ENCODE measurements at regions not wholly inside any gene's neighbourhood (a gene's known extent, or its start where the extent isn't known, plus 50 kb on each side); places are given as distances from the start of the nearest gene placed in this dataset.

DNA sequence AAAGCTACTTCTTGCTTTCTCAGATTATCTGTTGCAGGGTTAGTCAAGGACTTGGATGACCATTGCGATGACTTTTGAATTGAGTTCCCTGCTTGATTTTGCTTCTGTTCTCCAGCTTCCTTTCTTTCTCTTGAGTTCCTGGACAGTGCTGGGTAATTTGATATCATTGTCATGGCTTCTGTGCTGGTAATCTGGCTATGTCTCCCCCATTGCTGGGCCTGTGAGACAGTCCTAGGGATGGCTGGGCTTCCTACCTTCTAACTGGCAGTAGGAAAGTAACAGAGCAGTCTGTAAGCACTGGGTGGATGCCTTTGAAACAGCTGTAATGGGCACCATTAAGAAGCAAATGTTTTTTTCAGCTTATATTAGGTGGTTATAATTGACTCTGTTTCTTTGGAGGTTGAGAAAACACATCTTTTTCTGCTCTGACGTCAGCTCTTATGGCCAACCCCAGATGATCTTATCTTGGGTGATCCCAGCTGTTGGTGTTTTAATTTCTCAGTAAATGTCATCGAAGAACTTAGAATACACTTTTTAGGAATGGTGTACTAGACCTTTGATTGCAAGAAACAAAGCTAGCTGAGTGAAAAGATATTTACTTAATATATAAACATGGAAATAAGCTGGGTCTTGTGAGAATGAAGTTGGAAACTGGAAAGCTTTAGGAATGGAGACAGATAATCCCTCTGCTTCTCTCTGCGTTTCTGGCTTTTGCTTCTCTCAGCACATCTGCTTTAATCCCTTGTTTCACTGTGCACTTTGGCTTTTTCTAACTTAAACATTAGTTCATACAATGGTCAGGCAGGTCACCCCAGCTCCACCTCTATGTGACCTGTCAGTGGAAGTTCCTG, 195.0 kb upstream of the MAN1A1 start:
- CTCF ChIA-PET, result interaction anchor here (0.8 kb wide), 1 partner anchor 194 kb away, joined by 3 read pairs; no protein-coding TSS in a partner anchor
- Mint-ChIP-seq H3K27me3 (ENCODE audit: low read depth) (peaks cover 2% of the 10 kb centered on the region), H3K36me3 (ENCODE audit: low read depth) (no peaks in the 10 kb centered on the region), H3K4me1 (ENCODE audit: low read depth) (peaks cover 8% of the 10 kb centered on the region), H3K27ac (no peak overlapping the region), H3K9me3 (ENCODE audit: insufficient read depth) (no peaks in the 10 kb centered on the region), H3K4me3 (no peak overlapping the region)
- ATAC-seq, result no peak
- POLR2A ChIA-PET, result no interaction called here
- DNase-seq, result no peak

DNA sequence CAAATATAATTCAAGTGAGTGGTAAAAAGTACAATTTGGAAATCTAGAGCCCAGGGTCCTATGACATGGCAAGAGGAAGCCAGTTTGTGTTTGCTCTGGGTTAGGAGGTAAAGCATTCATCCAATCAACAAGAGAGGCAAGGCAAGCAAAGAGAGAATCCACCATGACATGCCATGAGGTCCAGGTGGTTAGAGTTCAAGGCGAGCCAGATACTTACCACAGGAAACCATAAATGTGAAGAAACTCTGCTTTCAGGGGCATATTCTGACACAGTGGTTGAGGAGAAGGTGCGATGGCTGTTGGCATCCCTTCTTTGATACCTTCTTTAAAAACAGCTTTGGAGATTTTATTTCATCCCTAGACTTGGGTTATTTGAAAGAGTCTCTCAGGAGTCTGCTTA, 193.8 kb upstream of the MAN1A1 start:
- ATAC-seq (no peak), DNase-seq (no peak)
- Mint-ChIP-seq H3K9me3 (ENCODE audit: insufficient read depth) (no peaks in the 10 kb centered on the region), H3K27ac (no peak overlapping the region), H3K36me3 (ENCODE audit: low read depth) (no peaks in the 10 kb centered on the region), H3K4me1 (ENCODE audit: low read depth) (peaks cover 8% of the 10 kb centered on the region), H3K27me3 (ENCODE audit: low read depth) (peaks cover 2% of the 10 kb centered on the region), H3K4me3 (no peak overlapping the region)
- ChIA-PET POLR2A (no interaction called here), CTCF (no interaction called here)

DNA sequence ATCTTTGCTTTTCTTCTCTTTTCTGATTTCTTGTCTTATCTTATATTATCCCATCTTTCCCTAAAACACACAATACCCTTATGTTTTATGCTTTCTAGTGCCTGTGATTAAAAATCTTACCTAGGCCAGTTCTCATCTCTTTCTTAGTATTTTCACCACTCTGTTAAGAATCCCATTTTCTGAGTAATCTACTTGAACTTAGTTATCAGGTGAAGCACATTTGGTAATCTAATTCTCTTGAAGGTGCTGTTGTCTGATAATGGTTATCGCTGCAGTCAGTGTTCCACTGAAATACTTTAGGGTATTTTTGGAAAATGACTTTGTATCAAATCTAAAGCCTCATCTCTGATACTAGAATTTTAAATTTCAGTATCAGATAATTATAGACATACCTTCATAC, 192.5 kb upstream of the MAN1A1 start:
- CTCF ChIA-PET, result no interaction called here
- no peak for ATAC-seq
- H3K4me3 Mint-ChIP-seq, result no peak overlapping the region

DNA sequence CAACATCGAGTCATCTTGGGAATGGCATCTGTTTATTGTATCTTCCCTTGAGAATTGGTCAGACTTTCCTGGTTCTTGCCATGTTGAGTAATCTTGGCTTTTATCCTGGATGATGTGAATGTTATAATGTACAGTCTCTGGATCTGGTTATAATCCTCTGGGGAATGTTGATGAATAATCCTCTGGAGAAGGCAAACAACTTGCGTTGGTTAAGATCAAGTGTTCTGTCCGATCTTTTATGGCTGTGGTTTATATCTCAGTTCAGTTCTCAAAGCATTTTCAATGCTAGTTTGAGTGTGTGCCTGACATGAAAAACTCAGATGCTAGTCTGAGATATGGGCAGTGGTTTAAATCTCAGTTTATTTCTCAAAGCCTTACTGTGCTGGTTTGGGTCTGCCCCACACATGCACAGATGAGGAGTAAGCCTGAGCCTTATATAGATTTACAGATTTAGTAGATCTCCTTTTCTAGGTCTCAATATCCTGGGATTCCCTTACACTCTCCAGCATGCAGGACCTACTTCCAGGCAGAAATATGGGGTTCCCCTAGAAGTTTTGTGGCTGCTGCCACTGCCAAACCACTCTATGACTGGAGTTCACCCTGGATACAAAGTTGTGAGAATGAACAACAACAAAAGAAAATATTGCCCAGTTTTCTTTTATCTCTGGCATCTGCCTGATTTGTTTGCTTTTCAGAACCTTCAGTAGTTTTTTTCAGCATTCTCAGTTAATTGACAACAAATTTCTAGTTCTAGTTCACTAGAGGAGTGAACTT, 191.8 kb upstream of the MAN1A1 start:
- POLR2A ChIA-PET, result no interaction called here
- CTCF ChIA-PET, result interaction anchor here (0.7 kb wide), 1 partner anchor 41 kb away, joined by 3 read pairs; no protein-coding TSS in a partner anchor
- ATAC-seq, result no peak

More for the DNA sequence above, 192.5 kb upstream of the MAN1A1 start:
- no peak overlapping the region for H3K27ac Mint-ChIP-seq
- no peak for DNase-seq
- POLR2A ChIA-PET, result no interaction called here
- no peaks in the 10 kb centered on the region for H3K9me3 Mint-ChIP-seq (ENCODE audit: insufficient read depth)
- H3K27me3 Mint-ChIP-seq (ENCODE audit: low read depth), result peaks cover 2% of the 10 kb centered on the region
- H3K4me1 Mint-ChIP-seq (ENCODE audit: low read depth), result peaks cover 8% of the 10 kb centered on the region
- no peaks in the 10 kb centered on the region for H3K36me3 Mint-ChIP-seq (ENCODE audit: low read depth)

DNA sequence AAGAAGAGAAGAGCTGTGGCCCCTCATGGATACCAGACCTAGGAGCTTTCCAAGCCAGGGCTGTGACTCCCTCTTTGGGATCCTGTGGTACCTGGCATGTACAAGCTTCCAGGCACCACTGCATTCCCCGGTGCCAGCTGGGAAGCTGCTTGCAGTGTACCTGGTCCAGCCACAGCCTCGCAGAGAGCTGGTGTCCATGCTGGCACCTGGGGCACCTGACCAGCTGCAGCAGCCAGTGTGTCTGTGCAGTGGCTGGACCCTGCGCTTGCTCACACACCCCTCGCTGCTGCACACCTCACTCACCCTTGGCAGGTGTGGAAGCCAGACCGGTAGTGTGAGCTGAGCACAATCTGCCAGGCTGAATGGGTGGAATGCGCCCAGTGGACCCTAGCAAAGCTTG, 190.9 kb upstream of the MAN1A1 start:
- no peaks in the 10 kb centered on the region for H3K9me3 Mint-ChIP-seq (ENCODE audit: insufficient read depth)
- no peak for DNase-seq
- POLR2A ChIA-PET, result no interaction called here

More for the DNA sequence above, 191.8 kb upstream of the MAN1A1 start:
- H3K36me3 Mint-ChIP-seq (ENCODE audit: low read depth), result no peaks in the 10 kb centered on the region
- no peak overlapping the region for H3K27ac Mint-ChIP-seq
- no peaks in the 10 kb centered on the region for H3K9me3 Mint-ChIP-seq (ENCODE audit: insufficient read depth)
- H3K4me1 Mint-ChIP-seq (ENCODE audit: low read depth), result peaks cover 8% of the 10 kb centered on the region
- no peak for DNase-seq
- H3K4me3 Mint-ChIP-seq, result no peak overlapping the region
- peaks cover 2% of the 10 kb centered on the region for H3K27me3 Mint-ChIP-seq (ENCODE audit: low read depth)

DNA sequence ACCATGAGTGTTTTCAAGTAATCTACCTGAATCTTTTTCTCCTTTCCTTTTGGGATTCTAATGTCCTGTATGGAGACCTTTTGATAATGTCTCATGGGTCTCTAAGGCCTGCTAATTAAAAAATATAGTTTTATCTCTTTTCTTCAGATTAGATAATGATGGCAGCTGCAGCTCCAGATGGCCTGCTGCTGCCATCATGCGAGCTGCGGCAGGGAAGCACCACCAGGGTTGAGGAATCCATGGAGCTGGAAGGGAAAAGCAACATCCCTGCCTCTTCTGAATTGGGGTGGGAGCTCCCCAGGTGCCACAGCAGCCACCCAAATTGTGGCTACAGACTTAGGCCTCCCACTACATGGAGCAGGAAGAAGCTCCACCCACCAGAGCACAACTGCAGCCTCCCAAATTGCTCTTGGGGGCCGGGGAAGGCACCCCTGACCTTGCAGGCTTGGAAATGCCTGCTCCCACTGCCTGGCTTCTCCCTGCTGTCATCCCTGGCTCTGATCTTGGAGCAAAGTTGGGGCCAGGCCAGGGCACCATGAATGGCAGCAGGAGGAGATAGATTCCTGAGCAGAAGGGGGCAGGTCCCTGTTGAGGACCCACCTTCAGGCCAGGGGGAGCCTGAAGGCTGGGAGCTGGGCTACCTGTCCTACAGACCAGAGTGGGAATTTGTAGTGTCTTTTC, 189.6 kb upstream of the MAN1A1 start:
- POLR2A ChIA-PET, result no interaction called here
- ATAC-seq (no peak), DNase-seq (no peak)
- peaks cover 2% of the 10 kb centered on the region for H3K27me3 Mint-ChIP-seq (ENCODE audit: low read depth)
- CTCF ChIA-PET, result no interaction called here
- no peak overlapping the region for H3K27ac Mint-ChIP-seq
- H3K9me3 Mint-ChIP-seq (ENCODE audit: insufficient read depth), result no peaks in the 10 kb centered on the region
- H3K4me1 Mint-ChIP-seq (ENCODE audit: low read depth), result peaks cover 8% of the 10 kb centered on the region
- H3K4me3 Mint-ChIP-seq, result no peak overlapping the region
- H3K36me3 Mint-ChIP-seq (ENCODE audit: low read depth), result no peaks in the 10 kb centered on the region

More for the DNA sequence above, 190.9 kb upstream of the MAN1A1 start:
- H3K4me1 Mint-ChIP-seq (ENCODE audit: low read depth), result peaks cover 8% of the 10 kb centered on the region
- no peaks in the 10 kb centered on the region for H3K36me3 Mint-ChIP-seq (ENCODE audit: low read depth)
- CTCF ChIA-PET, result no interaction called here
- no peak for ATAC-seq
- no peak overlapping the region for H3K4me3 Mint-ChIP-seq
- no peak overlapping the region for H3K27ac Mint-ChIP-seq
- H3K27me3 Mint-ChIP-seq (ENCODE audit: low read depth), result peaks cover 2% of the 10 kb centered on the region

DNA sequence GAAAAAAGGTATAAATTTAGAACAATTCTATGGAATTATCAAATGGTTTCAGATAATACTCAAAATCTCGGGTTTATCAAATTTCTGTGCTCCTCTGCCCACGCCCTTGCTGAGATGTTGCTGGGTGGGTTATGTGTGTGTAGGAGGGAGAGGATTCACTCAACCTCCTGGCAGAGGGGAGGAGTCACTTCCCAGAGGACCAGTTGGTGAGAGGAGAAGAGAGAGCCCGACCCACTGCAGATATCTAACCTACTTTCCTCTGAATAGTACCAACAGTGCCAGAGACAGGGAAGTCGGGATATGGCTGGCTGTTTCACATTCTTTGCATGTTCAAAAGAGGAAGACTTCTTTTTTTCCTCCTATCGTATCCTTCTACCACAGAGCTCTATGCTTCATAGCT, 187.1 kb upstream of the MAN1A1 start:
- Mint-ChIP-seq H3K27me3 (ENCODE audit: low read depth) (no peaks in the 10 kb centered on the region), H3K27ac (no peak overlapping the region), H3K9me3 (ENCODE audit: insufficient read depth) (no peaks in the 10 kb centered on the region), H3K4me1 (ENCODE audit: low read depth) (peaks cover 3% of the 10 kb centered on the region), H3K4me3 (no peak overlapping the region), H3K36me3 (ENCODE audit: low read depth) (no peaks in the 10 kb centered on the region)
- ATAC-seq, result no peak
- no peak for DNase-seq
- CTCF ChIA-PET, result no interaction called here
- POLR2A ChIA-PET, result no interaction called here

DNA sequence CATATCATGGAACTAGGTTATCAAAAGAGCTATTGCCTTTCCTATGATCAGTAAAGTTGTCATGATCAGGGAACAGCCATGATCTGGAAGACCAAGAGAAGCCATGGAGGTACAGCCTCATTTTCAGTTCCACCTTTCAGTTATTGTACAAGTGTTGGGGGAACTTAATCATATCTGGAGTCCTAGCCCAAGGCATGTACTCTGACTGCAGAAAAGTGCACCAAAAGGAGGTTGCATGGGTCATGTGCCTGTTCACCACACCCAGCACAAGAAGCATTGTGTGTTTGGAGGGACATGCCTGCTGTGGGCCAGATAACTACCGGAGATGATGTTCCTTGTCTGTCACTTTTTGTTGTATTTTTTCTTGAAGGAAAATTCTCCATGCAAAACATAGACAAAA, 185.8 kb upstream of the MAN1A1 start:
- CTCF ChIA-PET, result no interaction called here

DNA sequence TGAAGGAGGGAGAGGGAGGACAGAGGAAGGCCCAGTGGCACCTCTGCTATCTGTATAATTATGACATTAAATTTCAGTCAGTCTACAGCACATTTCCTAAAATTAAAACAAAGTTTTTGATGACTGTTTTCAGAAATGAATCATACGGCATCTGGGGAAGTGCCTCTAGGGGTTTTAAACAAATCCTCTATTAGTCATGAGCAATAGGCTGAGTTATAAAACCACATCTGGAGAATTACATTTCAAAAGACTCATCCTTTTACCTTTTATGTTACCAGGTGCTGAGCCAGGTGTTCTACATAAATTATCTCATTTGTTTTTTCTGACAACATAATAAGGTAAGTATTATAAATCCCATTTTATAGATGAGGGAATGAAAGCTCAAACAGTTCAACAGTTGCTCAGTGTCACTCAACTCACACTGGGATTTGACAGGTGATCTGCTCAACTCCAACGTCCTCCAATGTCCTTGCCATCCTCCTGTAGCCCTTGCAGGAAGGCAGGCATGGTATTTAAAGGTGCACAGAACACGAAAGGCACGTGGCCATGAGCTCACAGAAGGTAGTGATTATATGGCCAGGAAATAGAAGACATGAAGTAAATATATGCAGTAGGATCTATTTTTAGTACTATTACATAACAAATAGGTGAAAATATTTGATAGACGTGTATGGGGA, 184.2 kb upstream of the MAN1A1 start:
- Mint-ChIP-seq H3K4me3 (no peak overlapping the region), H3K27me3 (ENCODE audit: low read depth) (peaks cover 7% of the 10 kb centered on the region), H3K36me3 (ENCODE audit: low read depth) (no peaks in the 10 kb centered on the region), H3K9me3 (ENCODE audit: insufficient read depth) (no peaks in the 10 kb centered on the region), H3K4me1 (ENCODE audit: low read depth) (peaks cover 3% of the 10 kb centered on the region), H3K27ac (no peak overlapping the region)
- ChIA-PET CTCF (no interaction called here), POLR2A (no interaction called here)
- DNase-seq (no peak), ATAC-seq (no peak)

More for the DNA sequence above, 185.8 kb upstream of the MAN1A1 start:
- Mint-ChIP-seq H3K4me1 (ENCODE audit: low read depth) (peaks cover 3% of the 10 kb centered on the region), H3K27ac (no peak overlapping the region), H3K27me3 (ENCODE audit: low read depth) (no peaks in the 10 kb centered on the region), H3K9me3 (ENCODE audit: insufficient read depth) (no peaks in the 10 kb centered on the region), H3K36me3 (ENCODE audit: low read depth) (no peaks in the 10 kb centered on the region), H3K4me3 (no peak overlapping the region)
- DNase-seq (no peak), ATAC-seq (no peak)
- POLR2A ChIA-PET, result no interaction called here

DNA sequence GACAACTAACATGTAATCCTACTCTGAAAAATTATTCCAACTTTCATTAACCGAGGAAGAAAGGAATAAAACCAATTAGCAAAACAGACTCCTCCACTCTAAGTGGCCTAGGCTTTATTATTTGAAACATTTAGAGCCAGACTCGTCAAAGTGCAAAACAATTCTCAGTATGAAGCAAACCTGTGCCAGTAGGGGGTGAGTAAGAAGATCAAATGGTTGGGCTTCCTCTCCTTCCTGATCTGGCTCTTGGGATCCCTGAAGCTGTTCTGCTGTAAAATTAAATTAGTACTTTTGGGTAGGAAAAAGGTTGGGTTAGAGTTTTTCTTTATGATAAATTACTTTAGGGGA, 177.6 kb upstream of the MAN1A1 start:
- Mint-ChIP-seq H3K4me3 (no peak overlapping the region), H3K27ac (no peak overlapping the region), H3K27me3 (ENCODE audit: low read depth) (peaks cover 10% of the 10 kb centered on the region), H3K36me3 (ENCODE audit: low read depth) (no peaks in the 10 kb centered on the region), H3K9me3 (ENCODE audit: insufficient read depth) (no peaks in the 10 kb centered on the region), H3K4me1 (ENCODE audit: low read depth) (no peaks in the 10 kb centered on the region)
- ChIA-PET CTCF (no interaction called here), POLR2A (interaction anchor here (0.7 kb wide), 1 partner anchor 10 kb away, joined by 5 read pairs; no protein-coding TSS in a partner anchor)
- ATAC-seq, result no peak
- DNase-seq, result no peak

DNA sequence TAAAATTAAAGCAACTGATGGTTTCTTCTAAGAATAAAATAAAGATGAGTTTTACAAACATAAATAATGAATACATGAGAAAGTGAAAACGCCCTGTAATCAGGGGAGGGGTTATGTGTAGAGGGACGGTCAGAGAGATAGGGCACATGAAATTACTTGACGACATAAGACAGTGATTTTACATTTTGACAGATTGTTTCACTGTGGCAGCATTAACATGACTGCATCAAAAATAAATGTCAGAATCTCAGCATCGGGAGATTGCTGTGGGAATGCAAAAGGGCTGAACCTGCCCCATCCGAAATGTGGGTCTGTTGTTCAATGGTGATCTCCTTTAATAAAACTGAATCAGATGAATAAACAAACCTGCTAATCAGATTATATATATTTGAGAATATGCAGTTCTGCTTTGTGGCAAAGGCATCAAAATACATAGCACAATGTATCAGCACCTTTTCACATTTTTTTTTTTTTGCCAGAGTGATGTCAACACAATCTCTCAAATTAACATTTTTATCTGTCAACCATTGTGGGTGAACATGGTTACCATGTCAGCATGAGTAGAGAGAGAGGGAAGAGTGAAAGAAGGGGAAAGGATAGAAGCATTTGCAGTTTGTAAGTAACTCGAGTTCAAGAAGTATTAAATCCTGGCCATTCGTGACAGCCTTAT, 177.1 kb upstream of the MAN1A1 start:
- Mint-ChIP-seq H3K36me3 (ENCODE audit: low read depth) (no peaks in the 10 kb centered on the region), H3K9me3 (ENCODE audit: insufficient read depth) (no peaks in the 10 kb centered on the region), H3K27ac (no peak overlapping the region), H3K27me3 (ENCODE audit: low read depth) (peaks cover 10% of the 10 kb centered on the region), H3K4me1 (ENCODE audit: low read depth) (no peaks in the 10 kb centered on the region), H3K4me3 (no peak overlapping the region)
- ATAC-seq (no peak), DNase-seq (no peak)
- ChIA-PET POLR2A (interaction anchor here (0.7 kb wide), 1 partner anchor 9 kb away, joined by 5 read pairs; no protein-coding TSS in a partner anchor), CTCF (no interaction called here)
